Activated T-cell treated with anti-CD3 and anti-CD28 coated beads for 48 hours (primary cell): ENCODE measurements at regions not wholly inside any gene's neighbourhood (a gene's known extent, or its start where the extent isn't known, plus 50 kb on each side); places are given as distances from the start of the nearest gene placed in this dataset.
"Not testable (repeated sequence)": the region's sequence is repeated elsewhere in the genome, so short reads cannot be mapped to it uniquely, and the experiment has no call there.

Experiments
- DNase-seq: peaks from one replicate; pipeline ENCODE4 v3.0.0-alpha.2; 2020; ENCODE audit warnings: low read depth

DNA sequence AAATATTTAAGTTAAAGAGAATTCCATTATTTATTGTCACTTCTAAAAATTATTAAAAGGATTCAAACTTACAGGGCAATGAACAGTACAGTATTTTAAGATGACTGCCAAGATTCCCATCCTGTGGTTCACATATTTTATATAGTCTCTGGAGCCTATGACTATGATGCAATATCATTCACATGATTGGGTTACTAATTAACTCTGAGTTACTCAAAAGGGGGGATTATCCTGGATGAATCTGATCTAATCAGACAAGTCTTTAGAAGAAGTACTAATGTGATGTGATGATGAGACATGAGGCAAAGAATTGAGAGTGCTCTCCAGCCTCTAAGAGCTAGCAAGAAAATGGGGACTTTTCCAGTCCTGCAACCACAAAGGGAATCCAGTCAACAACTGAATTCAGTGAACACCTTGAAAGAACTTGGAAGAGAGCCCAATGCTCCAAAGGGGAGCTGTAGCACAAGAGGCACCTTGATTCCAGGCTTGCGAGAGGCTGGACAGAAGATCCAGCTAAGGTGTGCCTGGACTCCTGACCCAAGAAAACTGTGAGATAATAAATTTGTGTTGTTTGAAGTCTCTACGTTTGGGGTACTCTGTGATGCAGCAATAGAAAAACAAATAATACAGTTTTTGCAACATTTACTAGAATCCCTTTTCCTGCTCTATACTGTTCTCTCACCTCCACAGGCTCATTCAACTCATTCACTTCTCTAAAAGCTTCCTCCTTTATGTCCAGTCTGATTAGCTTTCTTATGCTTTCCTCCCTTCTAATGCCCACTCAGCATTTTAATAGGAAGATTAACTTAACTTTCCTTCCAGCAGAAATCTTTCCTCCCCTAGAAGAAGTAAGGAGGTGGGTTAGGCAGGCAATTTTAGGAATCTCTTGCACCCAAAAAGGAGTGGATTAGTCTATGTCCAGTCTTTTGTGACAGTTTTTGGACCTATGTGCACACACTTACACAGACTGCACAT lies 133.8 kb upstream of the LCORL start:
- no peak for DNase-seq

DNA sequence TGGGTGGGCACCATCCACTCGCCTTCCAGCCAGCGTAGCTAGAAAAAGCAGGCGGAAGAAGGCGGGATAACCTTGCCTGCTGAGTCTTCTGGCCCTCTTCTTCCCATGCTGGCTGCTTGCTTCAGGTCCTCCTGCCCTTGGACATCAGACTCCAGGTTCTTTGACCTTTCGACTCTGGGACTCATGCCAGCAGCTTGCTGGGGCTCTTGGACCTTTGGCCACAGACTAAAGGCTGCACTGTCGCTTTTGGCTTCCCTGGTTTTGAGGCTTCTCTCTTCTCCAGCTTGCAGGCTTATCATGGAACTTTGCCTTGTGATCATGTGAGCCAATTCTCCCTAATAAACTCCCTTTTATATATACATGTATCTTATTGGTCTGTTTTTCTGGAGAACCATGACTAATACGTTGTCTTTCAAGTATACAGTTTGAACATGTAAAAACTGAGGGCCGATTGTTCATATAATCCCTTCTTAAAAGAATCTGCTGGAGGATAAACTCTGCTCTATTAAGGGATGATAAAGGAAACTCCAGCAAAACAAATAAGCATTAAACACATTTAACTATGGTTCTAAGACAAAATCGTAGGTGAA lies 116.6 kb upstream of the LCORL start:
- DNase-seq = no peak

DNA sequence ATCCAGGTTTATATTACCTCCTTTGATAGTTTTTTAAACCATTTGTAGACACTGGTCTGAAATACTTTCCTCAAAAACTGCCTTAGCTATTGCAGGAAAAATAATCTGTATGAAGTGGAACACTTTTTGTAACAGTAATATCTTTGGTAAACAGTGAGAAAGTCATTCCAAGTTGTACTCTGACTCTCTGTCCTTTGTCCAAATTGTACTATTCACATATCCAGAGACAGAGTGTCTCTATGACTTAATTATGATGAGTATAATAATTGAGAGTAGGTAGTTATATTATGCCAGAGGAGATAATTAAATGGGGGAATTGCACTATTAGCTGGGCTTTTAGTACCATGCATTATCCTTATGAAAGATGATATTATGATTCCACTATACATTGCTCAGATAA lies 112.6 kb upstream of the LCORL start:
- no peak for DNase-seq

- DNase-seq = no peak
Observed at GRCh38 chr4:18130256-18130655, 108.7 kb upstream of the LCORL start.

DNA sequence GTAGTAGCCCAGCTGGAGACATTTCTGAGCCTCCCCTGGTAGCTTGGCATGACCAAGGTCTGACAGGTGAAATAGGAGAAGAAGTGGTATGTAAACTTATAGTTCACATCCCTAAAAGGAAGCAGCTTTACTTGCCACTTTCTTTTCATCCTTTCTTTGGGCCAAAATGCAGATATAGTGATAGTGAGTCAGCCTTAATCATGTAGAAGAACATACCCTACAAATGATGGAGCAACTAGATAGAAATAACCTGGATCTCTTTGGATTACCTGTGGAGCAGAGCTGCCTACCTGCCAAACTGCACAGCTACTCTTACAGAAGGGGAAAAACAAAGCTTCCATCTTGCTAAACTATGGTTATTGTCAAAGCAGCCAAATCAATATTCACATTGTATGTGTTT lies 106.7 kb upstream of the LCORL start:
- DNase-seq = no peak

DNA sequence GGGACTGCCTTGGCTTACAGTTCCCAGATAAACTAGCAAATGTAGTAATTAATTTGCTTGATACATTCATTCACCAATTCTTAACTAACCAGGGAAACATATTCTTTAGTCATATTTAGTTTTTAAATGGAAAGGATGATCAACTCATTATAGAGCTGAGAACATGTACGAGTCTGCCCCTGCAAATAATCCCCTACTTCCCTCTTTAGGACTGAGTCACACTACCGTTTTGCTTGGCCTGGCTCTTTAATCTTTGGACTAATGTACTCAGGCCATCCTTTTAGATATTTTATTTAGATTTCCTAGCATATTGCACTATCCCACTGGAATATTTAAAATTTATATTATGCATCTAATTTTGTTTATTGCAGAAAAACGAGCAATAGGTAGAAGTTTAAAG lies 105.5 kb upstream of the LCORL start:
- DNase-seq = no peak

DNA sequence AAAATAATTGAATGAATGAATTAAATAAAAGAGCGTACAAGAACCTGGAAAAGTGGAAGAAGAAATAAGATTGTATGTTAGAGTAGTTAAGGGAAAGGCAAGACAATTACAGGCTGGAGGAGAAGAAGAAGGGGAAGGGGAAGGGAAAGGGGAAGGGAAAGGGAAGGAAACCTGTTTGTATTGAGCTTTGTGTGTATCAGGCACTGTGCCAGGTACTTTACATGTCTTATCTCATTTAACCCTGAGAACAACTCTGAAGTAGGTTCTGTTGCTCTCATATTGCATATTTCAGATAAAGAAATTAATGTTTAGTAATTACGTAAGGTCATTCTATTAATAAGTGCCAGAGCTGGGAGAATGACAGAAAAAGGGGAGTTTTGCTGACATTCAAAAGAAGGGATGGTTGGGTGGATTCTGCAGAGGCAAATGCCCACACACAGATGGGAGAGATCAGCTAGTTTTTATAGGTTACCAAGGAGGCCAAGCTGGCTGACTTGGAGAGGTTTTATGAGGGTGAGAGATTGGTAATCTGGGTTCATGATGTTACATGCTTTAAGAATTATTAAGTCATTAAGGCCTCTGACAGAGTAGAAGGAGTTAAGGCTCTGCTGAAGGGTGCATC lies 92.3 kb upstream of the LCORL start:
- no peak for DNase-seq

- no peak for DNase-seq
Observed at GRCh38 chr4:18111081-18111480, 89.5 kb upstream of the LCORL start.

DNA sequence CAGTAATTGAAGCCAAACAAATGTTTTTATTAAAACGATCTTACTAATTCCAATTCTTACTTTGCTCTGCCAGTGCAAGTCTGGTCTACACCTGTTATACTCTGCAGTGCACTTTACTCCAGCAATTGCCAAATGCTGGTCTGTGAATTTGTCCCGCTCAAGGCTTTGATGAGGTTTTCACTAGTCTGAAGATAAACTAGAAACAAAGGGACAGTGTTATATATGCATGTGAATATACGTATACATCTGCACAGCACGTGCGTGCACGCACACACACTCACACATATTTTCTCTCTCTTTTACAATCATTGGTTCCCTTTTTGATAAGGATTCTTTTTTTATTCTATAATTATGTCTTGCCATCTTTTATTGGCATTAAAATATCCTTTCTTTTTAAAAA lies 88.5 kb upstream of the LCORL start:
- no peak for DNase-seq

GRCh38 chr4:18109676-18110075 lies 88.1 kb upstream of the LCORL start:
- no peak for DNase-seq

GRCh38 chr4:18107848-18108528 lies 86.4 kb upstream of the LCORL start:
- not testable (repeated sequence) for DNase-seq

DNA sequence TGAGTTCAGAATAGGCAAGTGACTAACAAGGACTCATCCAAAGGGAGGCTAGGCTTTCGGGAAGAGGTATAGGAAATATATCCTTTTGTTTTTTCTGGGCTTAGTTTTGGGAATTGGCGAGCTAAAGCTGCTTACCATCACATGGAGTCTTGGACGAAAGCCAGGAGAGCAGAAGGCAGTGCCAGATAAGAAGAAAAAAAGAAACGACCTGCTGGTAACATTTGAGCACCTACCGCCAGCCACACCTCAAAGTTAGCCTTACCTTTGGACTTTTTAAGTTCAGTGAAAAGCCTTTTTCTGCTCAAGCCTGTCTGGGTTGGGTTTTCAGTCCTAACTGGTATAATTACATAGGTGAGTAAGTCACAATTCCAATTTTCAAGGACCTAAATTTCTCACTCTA lies 85.1 kb upstream of the LCORL start:
- DNase-seq = no peak

- DNase-seq = no peak
Observed at GRCh38 chr4:18105030-18106011, 83.8 kb upstream of the LCORL start.

DNA sequence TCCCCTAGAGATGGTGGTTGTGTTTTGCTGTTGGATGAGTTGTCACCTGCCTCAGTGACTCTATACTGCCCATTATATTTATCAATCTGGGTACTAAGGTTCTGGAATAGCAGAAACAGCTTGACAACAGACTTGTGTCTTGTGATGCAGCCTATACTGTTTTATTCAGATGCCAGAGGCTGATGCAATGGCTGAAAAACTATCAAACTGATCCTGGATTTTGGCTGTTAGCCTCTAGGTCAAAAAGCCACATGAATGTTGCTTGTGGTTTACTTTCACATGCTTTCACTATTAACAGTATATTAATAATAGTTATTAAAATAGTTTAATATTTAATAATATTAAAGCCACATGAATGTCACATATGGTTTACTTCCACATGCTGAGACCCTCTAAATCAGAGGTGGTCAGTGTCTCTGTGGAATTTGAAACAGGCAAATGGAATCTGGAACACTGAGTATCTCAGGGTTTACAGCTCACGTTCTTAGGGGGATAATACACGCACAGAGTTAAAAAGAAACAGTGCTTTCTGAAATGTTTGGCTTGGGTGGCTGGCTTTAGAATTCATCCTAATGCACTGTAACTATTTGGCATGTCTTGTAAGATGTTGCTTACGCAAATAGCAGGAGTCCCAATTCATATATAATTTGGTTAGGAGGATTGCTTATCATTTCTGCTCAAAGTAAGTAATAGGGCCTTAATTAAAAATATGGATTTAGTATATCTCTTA lies 82.5 kb upstream of the LCORL start:
- DNase-seq = no peak

DNA sequence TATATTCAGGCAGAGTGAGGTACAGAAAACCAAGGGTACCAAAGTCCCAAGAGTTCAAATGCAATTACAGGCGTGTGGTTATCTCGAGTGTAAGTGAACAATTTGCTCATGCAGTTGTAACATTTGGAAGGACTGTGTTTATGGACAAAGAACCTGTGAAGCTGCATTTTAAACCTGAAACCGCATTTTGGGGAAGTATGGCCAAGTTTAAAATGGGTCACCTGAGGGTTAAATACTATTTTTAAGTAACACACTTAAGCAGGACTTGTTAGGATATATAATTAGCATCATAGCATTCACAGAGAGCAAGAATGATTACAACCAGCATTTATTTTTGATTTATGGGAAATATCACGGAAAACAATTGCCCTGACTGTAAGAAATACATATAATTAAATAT lies 79.1 kb upstream of the LCORL start:
- DNase-seq = no peak

- DNase-seq = not testable (repeated sequence)
Observed at GRCh38 chr4:18090447-18090846, 68.9 kb upstream of the LCORL start.

- DNase-seq = no peak
Observed at GRCh38 chr4:18082236-18082635, 60.7 kb upstream of the LCORL start.

- DNase-seq = no peak
Observed at GRCh38 chr4:18081708-18082107, 60.2 kb upstream of the LCORL start.

GRCh38 chr4:18077808-18078207 lies 56.3 kb upstream of the LCORL start:
- no peak for DNase-seq

- peak; percentile 17 for DNase-seq
Observed at GRCh38 chr4:18075823-18076433, 54.4 kb upstream of the LCORL start.
